T1000 (cell line): ENCODE measurements at regions not wholly inside any gene's neighbourhood (a gene's known extent, or its start where the extent isn't known, plus 50 kb on each side); places are given as distances from the start of the nearest gene placed in this dataset.
A peak's percentile ranks its signal among the peaks of the same experiment; 100 is the strongest.

Experiments
- DNase-seq: peaks from one replicate; lab custom pipeline; 2025; ENCODE audit warnings: mixed read lengths; lab: John Stamatoyannopoulos, UW

DNA sequence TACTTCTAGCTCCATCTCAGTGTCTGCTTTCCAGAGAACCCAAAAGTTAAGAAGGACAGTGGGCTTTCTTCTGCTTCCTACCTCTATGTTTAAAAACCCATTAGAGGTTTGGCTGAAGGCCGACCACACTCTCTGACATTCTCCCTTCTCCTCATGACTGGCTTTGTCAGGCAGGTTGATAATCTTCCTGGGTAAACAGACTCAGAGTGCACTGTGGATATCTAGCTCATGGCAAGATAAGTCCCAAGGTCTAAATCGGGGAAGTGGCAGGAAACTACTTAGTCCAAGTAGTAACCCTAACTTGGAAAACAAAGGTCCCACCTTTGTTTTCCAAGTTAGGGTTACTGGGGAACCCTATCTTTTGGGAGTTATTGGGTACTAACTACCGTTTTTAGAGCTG lies 161.9 kb upstream of the SPAG17 start:
- DNase-seq: no peak

DNA sequence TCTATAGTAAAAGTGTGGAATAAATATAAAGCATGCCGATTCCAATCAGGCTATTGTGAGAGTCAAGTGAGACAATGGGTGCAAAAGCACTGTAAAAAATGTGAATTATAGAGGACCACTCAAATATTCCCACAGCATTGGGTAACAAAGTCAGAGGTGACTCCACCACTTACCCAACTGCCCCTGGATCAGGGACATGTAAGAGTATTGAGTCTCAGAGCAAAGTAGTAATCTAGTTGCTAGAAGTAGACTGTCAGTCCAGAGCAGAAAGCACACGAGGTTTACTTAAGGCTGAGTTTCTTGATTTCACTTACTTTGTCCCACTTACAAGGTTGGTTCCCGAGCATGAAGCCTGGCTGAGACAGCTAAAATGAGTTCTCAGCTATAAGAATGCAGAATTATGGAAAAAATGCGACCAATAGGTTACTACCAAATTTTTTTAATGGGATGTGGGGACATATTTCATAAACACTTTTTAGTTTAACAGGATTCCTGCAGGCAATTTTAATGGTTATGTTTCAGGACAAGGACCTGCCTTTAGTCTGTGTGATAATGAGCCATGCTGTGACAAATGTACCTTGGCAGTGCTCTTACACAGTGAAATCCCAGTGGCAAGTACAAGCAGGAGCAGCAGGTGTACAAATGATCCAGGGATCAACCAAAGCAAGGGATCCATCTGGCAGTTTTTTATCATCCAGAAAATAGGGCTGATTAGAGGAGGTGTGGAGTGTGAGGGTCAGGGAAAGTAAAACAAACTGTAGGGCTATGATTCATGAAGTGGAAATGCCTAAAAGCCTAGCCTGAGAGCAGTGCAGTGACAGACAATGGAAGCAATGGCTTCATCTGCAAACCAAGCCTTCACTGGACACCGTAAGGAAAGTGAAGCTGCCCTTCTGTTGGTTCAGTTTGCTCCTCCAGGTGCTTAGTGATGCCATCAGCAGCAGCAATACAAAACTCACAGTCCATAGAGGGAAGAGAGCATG lies 156.2 kb upstream of the SPAG17 start:
- DNase-seq: no peak

DNA sequence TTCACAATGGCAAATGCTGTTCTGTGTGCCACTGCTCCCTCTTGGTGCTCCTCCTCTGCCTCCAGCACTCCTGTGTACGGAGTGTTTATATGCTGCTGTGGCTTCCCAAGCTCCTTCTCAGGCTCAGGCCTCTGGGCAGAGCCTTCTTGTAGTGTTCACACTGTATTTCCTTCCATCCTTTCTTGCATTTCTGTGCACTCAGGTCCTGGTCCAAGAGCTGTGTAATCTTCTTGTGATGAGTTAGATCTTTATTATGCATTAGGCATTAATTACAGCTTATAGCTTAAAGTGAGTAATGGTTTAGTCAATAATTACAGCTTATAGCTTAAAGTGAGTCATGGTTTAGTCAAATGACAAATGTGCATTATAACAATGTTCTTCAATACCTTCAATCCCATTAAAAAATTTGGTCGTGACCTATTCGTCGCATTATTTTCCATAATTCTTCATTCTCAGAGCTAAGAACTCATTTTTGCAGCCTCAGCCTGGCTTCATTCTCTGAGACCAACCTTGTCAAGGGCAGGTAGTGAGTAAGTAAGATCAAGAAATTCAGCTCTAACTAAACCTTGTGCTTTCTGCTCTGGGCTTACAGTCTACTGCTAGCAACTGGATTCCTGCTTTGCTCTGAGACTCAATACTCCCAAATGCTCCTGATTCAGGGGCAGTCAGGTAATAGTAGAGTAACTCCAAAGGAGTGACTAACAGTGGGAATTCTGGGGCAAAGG lies 154.5 kb upstream of the SPAG17 start:
- DNase-seq: no peak

DNA sequence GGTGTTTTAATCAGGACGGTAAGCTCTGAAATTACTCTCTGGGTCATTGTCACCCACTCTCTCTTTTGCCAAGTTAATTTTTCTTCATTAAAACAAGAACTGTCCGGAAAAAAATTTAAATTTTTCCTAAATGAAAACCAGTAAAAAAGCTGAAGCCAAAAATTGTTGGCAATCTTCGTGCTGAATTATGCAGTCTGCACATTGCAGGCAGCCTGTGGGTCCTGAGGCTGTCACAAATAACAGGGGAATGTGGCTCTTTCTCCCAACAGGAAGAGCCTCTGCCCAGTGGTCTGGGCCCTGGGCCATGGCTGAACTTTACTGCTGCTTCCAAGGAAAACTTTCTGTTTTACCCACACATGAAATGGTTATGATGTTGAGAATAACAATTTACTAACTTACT lies 153.9 kb upstream of the SPAG17 start:
- DNase-seq: no peak

DNA sequence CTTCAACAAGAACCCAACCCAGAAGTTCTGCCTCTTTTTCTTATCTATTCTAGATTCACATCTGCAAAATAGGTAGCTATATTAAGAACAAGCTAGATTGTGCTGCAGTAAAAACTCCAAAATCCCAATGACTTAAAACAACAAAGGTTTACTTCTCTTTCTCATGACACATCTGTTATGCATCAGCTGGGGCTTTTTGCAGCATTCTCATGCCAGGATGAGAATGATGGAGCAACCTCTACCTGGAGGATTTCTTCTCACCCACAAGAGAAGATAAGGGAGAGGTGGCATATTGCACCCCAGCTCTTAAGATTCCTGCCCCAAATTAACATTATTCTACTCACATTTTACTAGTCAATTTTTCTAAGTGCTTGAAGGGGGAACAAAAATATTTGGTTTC lies 152.3 kb upstream of the SPAG17 start:
- DNase-seq: no peak

DNA sequence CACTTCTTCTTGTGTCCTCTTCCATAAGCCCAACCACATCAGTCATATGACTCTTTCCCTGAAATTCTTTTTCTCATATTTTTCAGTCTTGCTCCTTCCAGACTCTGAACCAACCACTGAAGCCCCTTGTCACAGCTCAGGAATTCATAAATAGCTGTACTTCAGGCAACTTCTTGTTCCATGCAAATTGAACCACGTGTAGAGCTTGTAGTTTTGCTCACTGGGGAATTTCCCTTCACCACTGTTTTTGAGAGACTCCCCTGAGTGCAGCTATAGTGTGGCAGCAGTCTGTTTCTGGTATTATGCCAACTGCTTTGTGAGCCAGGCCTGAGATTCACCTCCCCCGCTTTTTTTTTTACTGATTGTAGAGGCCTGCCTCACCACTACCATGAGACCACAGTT lies 150.3 kb upstream of the SPAG17 start:
- DNase-seq: peak; percentile 31

DNA sequence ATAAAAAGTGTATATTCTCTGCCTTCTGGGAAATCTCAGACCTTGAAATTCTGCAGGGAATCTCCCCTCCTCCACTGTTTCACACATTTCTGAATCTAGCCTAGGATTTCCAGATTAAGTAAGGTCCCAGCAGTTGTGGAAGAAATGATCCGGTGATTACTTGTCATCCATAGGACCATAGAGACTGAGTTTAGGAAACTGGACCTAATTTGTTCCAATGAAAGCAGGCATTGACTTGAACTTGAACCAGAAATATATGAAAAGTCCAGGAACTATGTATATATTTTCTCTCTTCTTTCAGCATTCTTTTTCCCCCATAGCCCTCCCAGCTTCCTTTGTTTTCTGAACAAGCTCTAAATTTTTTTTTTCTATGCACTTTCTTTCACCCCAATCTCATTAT lies 149.5 kb upstream of the SPAG17 start:
- DNase-seq: no peak

DNA sequence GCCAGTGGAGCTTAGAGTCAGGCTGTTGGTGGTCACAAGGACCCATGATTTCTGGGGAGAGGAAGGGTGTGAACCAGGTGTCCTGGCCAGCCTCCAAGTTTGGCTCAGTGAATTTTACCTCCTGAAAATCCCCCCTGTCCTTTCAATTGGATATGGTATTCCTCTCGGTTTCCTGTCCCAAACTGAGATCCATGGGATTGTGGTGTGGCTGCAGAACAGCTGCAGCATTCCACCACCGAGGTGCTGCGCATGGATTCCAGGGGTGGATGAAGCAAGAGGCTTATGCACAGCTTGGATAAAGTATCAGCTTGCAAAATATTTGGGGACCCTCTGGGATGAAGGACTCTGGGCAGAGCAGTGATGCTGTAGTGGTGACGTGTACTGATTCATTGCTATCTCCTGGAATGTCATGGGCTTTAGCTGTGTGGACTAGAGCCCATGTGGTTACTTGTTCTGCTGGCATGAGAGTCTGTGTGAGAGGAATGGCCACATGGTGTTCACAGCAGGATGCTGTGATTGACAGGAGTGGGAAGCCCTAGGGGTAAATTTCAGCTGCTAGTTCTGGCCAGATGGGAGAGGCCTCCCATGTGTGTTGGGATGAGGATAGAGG lies 148.7 kb upstream of the SPAG17 start:
- no peak for DNase-seq

DNA sequence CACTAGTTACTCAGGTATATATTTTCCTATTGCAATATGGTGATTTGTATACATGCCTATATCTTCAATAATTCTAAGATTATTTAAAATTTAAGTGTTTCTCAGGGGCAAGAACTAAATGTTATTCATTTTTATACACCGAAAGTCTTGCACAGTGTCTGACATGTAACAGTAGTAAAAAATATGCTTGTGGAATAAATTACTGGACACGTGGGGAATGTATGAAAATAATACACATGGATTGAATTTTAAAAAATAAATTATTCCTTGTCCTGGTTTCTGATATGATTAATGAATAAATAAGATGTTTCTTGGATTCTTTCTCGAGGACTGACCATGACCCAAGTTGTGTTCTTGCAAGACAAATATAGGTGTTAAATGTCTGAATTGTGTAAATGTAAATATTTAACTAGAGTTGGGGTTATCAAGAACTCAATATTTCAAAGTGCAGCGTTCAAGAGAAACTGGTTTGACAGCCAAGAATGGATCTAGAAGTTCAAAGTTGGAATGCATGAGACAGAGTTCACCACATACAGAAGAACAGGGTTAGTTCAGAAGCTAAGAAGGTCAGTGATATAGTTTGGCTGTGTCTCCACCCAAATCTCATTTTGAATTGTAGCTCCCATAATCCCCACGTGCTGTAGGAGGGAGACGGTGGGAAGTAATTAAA lies 142.1 kb upstream of the SPAG17 start:
- DNase-seq: no peak

DNA sequence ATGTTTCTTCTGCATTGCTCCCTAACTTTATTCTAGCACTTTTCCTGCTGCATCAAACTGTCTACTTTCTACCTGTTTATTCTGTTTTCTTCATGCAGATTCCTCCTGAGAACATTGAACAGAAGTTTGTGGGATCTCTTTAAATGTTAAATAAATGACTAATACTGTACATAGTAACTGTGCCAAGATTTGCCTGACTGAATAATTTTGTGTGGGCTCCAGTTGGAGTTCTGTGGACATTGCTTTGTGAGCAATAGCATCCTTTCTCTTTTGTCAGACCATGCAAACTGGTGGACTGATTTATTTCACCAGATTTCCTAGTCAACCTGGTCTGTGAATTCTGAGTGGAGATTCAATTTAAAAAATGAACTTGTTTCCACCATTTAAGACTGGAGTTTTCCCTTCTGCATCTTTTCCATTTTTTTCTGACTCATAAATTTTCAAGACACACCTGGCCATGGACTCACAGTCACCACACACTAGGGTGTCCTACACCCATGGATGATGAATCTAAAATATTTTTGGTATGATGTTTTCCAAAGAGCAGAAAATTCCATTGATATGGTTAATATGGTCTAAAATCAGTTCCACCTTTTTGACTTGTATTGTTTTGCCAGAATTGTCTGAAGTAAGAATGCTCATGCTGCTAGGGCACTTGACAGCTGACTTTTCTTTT lies 140.7 kb upstream of the SPAG17 start:
- DNase-seq: no peak

DNA sequence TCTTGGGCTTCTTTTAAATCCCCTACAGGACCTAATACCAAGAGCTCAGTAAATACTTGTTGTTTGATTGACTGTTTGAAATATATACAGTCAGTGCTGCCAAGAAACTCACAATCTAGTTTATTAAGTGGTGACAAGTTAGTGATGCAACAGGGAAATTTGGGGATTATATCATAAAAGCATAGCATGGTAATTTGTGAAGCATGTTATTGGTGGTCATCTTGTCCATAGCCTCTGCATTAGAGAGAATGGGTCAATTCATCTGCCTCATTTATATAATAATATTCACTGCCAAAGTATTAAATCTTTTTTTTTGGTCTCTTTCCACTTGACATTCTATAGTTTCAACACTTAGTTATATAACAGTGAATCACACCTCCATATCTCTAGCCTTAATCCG lies 138.2 kb upstream of the SPAG17 start:
- no peak for DNase-seq

DNA sequence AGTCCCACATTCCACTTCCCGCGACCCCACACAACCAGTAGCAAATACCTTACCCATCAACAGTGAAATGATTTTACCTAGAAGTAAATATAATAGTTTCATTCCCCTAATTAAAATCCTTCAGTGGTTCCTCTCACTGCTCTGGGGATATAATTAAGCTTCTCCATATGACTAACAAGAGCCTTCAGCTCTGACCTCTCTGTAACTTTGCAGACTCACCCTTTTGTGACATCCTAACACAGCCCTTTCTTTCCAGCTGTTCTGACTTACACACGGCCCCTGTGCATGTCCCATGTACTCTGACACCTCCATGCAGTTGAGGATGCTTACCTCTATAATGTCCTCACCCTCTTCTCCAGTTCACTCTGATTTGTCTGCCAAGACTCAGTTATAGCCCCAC lies 137.3 kb upstream of the SPAG17 start:
- no peak for DNase-seq

DNA sequence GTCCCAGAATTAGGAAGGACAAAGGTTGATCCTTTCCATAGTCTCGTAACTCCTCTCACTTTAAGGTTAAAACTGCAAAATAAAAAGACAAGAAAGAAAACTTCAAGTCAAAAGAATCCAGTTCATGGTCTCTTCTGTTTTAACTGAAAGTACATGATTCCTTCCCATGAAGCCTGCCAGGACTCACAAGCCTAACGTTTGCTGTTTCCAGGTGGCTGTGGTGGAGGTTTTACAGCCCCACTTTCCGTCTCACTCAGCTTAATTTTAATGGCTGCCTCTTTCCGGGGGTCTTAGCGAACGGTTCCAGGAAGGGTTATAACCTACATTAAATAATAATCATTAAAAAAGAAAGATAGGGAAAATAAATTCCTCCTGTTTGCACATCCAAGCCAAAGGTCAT lies 136.8 kb upstream of the SPAG17 start:
- no peak for DNase-seq

DNA sequence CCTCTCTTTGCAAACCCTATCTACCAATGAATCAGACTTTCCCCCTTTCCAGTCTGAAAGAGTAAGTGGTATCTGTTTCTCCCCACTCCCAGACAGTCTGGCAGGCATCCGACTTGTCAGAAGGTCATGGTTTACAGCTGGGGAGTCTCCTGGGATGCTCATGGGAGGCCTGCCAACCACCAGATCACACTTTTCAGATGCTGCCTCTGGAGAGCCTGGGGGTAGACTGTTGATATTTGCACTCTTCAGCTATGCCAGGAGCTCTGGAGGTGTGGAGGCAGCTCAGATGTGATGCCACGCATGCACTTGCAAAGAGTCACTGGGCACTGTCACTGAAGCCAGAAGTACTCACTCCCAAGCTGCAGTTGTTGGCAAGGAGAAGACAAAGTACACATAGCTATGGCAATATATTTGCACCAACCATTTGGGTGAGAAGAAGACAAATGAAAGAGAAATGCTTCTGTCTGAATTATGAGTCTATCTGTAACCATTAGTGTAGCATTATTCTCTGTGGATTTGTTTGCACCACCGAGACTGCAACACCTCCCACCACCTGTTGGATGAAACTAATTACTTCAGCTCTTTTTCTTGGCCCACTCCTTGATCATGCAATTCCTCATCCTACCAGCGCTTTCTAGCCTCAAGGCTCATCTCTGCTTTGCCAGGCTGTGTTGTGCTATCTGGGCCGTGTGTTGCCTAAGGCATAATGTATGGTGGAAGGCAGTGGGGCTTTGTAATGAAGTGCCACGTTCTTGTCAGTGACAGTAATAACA lies 133.0 kb upstream of the SPAG17 start:
- no peak for DNase-seq

DNA sequence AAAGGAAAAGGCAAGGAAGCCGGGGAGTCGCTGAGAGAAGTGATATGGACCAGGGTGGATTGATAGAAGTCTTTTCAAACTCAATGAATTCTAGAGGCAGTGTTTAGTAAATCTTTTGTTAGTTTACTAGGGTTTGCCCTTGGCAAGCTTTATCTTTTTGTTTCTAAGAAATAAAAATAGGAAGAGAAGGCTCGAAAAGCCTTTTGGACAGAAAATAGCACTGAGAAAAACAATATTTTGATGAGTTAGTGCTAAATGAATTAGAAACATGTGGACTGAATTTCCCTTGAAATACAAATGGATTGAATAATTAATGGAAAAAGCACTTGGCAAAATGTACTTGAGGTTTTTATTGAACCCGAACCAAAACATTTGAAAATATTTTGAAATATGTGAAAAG lies 121.8 kb upstream of the SPAG17 start:
- no peak for DNase-seq

DNA sequence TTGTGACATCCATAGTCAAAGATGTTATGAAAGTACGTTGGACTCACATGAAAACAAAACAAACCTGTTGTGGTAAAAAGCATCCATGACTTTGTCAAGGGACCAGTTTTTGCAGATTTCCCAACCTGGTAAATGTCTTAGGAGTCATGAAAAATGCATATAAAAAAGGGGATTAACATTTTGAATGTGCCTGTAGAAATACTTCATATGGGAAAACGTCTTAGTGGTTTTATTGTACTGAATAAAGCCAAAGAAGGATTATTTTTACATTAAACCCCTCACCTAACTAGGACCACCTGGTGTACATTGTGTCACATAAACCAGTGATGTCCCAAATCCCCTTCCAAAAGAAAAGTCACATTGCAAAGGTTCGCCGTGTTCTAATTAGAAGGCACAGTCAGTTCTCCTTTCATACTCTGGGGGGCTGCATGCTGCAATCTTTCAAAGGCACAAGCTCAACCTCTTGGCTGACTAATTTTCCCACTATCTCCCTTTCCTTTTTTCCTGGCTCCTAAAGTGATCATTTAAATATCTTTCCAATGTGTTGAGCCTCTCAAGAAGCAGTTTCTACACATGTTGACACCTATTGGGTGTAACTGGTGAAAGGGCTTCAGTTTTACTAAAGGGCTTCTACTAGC lies 119.8 kb upstream of the SPAG17 start:
- no peak for DNase-seq

DNA sequence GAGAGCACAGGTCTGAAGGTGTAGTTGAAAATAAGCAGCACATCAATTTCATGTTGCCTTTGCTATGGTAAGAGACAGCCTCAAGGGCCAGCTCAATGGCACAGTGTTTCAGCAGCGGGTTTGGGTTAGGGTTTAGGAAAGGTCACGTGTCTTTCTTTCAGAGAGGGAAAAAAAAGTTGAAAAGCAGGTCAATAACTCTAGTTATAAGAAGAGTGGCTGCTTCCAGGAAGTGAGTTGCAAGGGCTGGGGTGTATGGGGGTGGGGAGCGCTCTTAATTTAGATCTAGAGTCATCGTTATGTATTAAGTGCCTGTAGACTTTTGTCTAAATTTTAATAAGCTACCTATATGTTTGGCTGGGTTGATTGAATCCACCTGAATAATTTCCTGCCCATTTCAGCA lies 118.5 kb upstream of the SPAG17 start:
- no peak for DNase-seq

DNA sequence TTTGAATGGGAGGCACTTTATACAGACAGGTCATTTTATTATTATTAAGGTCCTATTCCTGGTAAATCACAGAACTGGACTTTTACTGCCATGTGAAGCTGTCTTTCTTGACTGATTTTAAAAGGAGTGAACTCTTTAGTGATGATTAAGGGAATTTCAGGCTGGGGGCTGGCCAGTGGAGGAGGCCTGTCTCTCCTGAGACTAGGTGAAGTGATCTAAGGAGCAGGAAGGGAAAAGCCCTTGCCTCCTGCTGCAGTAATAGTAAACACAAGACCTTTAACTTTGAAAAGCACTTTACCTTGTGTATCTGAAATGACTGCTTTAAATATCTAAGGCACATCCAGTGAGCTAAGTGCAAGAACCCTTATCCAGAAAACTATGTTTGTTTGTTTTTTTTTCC lies 118.0 kb upstream of the SPAG17 start:
- no peak for DNase-seq

DNA sequence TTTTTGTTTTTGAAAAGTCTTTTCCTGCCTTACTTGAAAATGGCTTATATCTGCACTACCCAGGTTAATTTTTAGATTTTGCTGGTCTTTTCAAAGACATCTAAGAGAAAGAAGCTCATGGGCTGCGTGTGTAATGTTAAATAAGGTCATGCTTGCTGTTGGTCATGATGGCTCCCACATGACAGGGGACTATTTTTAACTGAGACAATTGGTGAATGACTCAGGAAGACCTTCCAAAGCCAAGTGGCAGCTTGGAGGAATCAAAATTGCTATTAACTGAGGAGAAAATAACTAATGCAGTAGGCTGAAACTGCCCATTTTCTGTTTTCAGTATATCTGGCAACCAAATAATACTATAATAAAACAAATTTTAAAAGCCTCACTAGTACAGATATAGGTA lies 117.1 kb upstream of the SPAG17 start:
- DNase-seq: no peak

DNA sequence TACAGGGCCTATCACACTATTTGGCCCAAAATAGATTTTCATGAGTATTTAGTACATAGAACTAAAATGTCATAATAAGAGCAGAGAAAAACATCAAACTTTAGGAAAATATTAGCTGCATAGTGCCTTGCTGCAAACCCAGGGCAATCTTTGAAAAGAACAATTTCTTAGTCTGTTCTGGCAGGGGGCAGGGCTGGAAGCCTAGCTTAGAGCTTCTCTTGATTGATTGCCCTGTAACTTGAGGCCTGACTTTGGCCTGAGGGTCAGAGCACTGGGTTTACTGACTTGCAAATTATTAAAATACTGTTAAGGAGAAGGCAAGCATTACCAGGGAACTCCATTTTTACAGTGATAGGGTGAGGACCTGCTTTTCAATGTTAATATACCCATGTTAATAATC lies 115.8 kb upstream of the SPAG17 start:
- DNase-seq: no peak

DNA sequence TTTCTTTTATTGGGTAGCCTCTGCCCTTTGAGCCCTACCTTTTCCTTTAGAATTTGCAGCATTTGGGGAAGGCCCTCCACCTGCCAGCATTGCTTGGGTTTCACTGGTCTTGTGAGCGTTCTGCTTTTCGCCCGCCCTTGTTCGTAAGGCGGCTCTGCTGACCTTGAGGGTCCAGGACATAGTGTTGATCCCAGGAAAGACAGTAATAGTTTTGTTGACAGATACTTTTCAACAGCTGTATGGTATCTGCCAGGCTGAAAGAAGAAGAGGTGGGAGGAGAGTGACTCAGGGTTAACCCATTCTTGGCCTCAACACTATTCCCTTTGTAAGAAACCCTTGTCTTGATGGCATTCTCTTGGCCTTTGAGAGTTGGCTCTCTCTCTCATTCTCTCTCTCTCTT lies 113.4 kb upstream of the SPAG17 start:
- DNase-seq: no peak
